ENCODE measurements at regions not wholly inside any gene's neighbourhood (a gene's known extent, or its start where the extent isn't known, plus 50 kb on each side); places are given as distances from the start of the nearest gene placed in this dataset.

GRCh38 chr12:31781894-31782540 lies 53.2 kb upstream of the AMN1 start:
- DNase-seq (ENCODE audit: low spot score), result no peak

- DNase-seq (ENCODE audit: low spot score), result no peak
Observed at GRCh38 chr12:31780096-31780495, 51.3 kb upstream of the AMN1 start.

- DNase-seq (ENCODE audit: low spot score), result no peak
Observed at GRCh38 chr12:31778687-31779086, 49.9 kb upstream of the AMN1 start.

Measured in RKO (cell line).